Osteoblast (primary cell): ENCODE measurements at regions not wholly inside any gene's neighbourhood (a gene's known extent, or its start where the extent isn't known, plus 50 kb on each side); places are given as distances from the start of the nearest gene placed in this dataset.

Source experiments
- DNase-seq: peaks from one replicate; pipeline ENCODE4 v3.0.0; 2011; ENCODE audit warnings: low spot score, mixed read lengths; ENCODE audit not compliant: insufficient read length; ENCODE audit errors: missing footprints
- H2AFZ ChIP-seq: 2 replicates; pipeline ENCODE4 v1.6.0; 2011; ENCODE audit warnings: mild to moderate bottlenecking, low read length
- H3K27ac ChIP-seq: 2 replicates; pipeline ENCODE4 v1.5.1; 2011; ENCODE audit warnings: mild to moderate bottlenecking, low read depth, low read length, moderate library complexity
- H3K27me3 ChIP-seq: 2 replicates; pipeline ENCODE4 v1.6.0; 2012; ENCODE audit warnings: mild to moderate bottlenecking, control low read depth, inconsistent platforms, low read length, moderate library complexity; ENCODE audit not compliant: insufficient read depth
- H3K36me3 ChIP-seq: 2 replicates; pipeline ENCODE4 v1.5.1; 2011; ENCODE audit warnings: mild to moderate bottlenecking, low read length, control low read depth, moderate library complexity; ENCODE audit not compliant: insufficient read depth
- H3K4me1 ChIP-seq: 2 replicates; pipeline ENCODE4 v1.5.1; 2011; ENCODE audit warnings: mild to moderate bottlenecking, low read length, control low read depth, moderate library complexity; ENCODE audit not compliant: insufficient read depth
- H3K4me2 ChIP-seq: 2 replicates; pipeline ENCODE4 v1.6.0; 2011; ENCODE audit warnings: mild to moderate bottlenecking, low read length; ENCODE audit not compliant: insufficient read depth
- H3K4me3 ChIP-seq: fragments of 200-600 bp; sonication (generic); 3 replicates; pipeline ENCODE4 v1.5.1; 2012; ENCODE audit warnings: mild to moderate bottlenecking, low read length, inconsistent platforms; ENCODE audit not compliant: insufficient read depth
- H3K79me2 ChIP-seq: 2 replicates; pipeline ENCODE4 v1.6.0; 2012; ENCODE audit warnings: mild to moderate bottlenecking, low read length, control low read depth, inconsistent platforms; ENCODE audit not compliant: insufficient read depth
- H3K9me3 ChIP-seq: 2 replicates; pipeline ENCODE4 v1.5.1; 2011; ENCODE audit warnings: low read depth, low read length, control low read depth
- H4K20me1 ChIP-seq: 2 replicates; pipeline ENCODE4 v1.6.0; 2012; ENCODE audit warnings: mild to moderate bottlenecking, low read length, control low read depth; ENCODE audit not compliant: insufficient read depth
- TF ChIP-seq, protein P1 (sequence below): IDR thresholded peaks from 2 replicates; pipeline ENCODE4 v1.5.1; 2011; ENCODE audit warnings: mild to moderate bottlenecking, low read depth, low read length, moderate library complexity; ENCODE audit errors: extremely low read depth

DNA sequence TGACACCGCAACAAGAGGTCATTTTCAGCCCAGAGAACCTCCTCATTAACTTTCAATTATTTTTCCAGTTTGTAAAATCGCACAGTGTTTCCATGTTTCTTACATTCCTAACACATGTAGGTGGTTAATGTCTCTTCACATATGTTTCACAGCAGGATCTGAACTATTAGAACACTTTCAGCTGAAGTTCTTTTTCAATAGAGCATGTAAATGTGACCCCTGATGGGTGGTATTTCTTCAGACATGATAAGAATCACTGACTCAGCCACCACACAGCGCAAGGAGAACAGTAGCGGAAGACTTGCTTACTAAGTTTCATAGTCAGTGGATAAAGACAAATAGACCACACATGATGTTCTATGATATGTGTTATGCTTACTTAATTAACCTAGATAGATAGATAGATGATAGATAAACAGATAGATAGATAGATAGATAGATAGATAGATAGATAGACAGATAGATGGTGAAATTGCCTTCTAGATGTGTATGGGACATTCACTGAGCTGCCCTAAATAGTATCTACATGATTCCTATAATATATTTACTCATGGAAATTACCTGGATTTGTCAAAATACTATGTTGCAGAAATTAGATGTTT is 1992.1 kb upstream of the NUDT12 start:
- Histone ChIP-seq H3K27ac (no peak overlapping the region), H3K36me3 (no peaks in the 10 kb centered on the region), H3K27me3 (no peaks in the 10 kb centered on the region), H3K79me2 (no peaks in the 10 kb centered on the region), H3K4me1 (no peaks in the 10 kb centered on the region), H2AFZ (no peak overlapping the region), H3K4me2 (no peak overlapping the region), H4K20me1 (no peaks in the 10 kb centered on the region), H3K9me3 (no peaks in the 10 kb centered on the region), H3K4me3 (no peak overlapping the region)
- no peak for DNase-seq
- TF ChIP-seq, protein P1, sequence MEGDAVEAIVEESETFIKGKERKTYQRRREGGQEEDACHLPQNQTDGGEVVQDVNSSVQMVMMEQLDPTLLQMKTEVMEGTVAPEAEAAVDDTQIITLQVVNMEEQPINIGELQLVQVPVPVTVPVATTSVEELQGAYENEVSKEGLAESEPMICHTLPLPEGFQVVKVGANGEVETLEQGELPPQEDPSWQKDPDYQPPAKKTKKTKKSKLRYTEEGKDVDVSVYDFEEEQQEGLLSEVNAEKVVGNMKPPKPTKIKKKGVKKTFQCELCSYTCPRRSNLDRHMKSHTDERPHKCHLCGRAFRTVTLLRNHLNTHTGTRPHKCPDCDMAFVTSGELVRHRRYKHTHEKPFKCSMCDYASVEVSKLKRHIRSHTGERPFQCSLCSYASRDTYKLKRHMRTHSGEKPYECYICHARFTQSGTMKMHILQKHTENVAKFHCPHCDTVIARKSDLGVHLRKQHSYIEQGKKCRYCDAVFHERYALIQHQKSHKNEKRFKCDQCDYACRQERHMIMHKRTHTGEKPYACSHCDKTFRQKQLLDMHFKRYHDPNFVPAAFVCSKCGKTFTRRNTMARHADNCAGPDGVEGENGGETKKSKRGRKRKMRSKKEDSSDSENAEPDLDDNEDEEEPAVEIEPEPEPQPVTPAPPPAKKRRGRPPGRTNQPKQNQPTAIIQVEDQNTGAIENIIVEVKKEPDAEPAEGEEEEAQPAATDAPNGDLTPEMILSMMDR = no peak

DNA sequence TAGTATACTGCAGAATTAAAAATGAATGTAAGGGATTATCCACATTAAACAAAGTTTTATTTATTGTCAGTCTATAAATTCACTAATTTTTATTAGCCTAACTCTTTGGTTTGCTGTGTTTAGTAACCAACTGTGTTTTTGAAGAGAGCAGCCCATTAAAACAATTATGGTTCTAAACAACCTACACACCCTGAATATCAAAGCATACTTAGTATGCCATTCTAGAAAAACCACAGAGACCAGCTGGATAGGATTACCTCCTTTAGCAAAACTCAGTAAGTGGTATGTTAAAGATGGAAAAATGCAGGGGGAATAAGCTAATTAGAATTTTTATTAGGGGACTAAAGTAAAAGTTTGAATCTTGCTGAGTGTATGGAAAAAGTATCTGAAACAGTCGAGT is 1981.7 kb upstream of the NUDT12 start:
- H3K27me3 ChIP-seq = no peaks in the 10 kb centered on the region
- no peak for DNase-seq
- no peaks in the 10 kb centered on the region for H3K79me2 ChIP-seq
- H3K4me1 ChIP-seq = no peaks in the 10 kb centered on the region
- no peak overlapping the region for H3K4me3 ChIP-seq
- no peaks in the 10 kb centered on the region for H3K9me3 ChIP-seq
- no peak overlapping the region for H3K27ac ChIP-seq
- no peak overlapping the region for H2AFZ ChIP-seq
- H4K20me1 ChIP-seq = no peaks in the 10 kb centered on the region
- TF ChIP-seq, protein P1 = no peak
- H3K36me3 ChIP-seq = no peaks in the 10 kb centered on the region
- H3K4me2 ChIP-seq = no peak overlapping the region

DNA sequence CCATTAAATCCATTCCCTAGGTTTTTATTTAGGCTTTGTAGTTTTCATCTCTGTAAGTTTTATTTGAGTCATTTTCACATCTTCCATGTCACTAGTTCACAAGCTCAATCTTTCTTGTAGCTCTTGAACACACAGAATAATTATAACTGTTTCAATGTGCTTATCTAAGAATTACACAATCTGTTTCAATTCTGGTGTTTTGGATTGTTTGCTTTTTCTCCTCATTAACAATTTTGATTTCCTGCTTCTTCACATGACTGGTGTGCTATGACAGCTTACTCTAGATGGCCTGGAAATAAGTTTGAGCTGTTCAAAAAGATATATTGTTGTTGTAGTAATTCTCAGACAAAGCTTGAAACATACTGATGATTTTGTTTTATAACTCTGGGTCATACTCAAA is 1974.1 kb upstream of the NUDT12 start:
- no peaks in the 10 kb centered on the region for H3K79me2 ChIP-seq
- no peak overlapping the region for H3K27ac ChIP-seq
- no peak for DNase-seq
- no peaks in the 10 kb centered on the region for H3K27me3 ChIP-seq
- H3K4me1 ChIP-seq = no peaks in the 10 kb centered on the region
- TF ChIP-seq, protein P1 = no peak
- H4K20me1 ChIP-seq = no peaks in the 10 kb centered on the region
- H2AFZ ChIP-seq = no peak overlapping the region
- no peaks in the 10 kb centered on the region for H3K36me3 ChIP-seq
- H3K9me3 ChIP-seq = peaks cover 2% of the 10 kb centered on the region
- no peak overlapping the region for H3K4me2 ChIP-seq
- H3K4me3 ChIP-seq = no peak overlapping the region

DNA sequence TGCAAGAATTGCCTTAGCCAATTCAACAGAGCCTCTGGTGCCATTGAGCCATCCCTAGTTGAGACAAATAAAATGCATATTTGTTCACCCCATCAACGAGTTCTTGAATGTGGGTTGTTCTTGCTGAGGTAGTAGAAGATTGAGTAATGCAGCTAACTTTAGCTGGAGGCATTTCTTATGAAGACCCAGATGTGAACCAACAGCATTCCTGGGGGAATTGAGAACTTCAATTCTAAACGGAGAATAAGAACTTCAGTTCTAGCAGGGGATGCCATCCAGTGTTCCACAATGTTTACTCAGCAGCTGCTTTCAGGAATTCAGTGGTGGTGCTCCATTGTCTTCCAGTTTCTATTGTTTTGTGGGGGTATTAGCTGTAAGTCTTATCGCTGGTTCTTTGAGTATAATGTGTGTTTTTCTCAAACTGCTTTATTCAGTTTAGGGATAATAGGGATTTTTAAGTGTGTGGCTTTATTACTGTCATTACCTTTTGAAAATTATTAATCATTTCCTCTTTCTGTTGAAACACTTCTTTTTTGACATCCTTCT is 1968.2 kb upstream of the NUDT12 start:
- Histone ChIP-seq H2AFZ (no peak overlapping the region), H3K4me3 (no peak overlapping the region), H3K27ac (no peak overlapping the region), H4K20me1 (no peaks in the 10 kb centered on the region), H3K36me3 (no peaks in the 10 kb centered on the region), H3K79me2 (no peaks in the 10 kb centered on the region), H3K9me3 (no peaks in the 10 kb centered on the region), H3K4me1 (no peaks in the 10 kb centered on the region), H3K4me2 (no peak overlapping the region), H3K27me3 (no peaks in the 10 kb centered on the region)
- TF ChIP-seq, protein P1 = no peak
- no peak for DNase-seq
